ENCODE measurements at regions not wholly inside any gene's neighbourhood (a gene's known extent, or its start where the extent isn't known, plus 50 kb on each side); places are given as distances from the start of the nearest gene placed in this dataset.

GRCh38 chr5:97471951-97472350 lies 288.9 kb upstream of the RIOK2 start:
- TF ChIP-seq, protein P1, sequence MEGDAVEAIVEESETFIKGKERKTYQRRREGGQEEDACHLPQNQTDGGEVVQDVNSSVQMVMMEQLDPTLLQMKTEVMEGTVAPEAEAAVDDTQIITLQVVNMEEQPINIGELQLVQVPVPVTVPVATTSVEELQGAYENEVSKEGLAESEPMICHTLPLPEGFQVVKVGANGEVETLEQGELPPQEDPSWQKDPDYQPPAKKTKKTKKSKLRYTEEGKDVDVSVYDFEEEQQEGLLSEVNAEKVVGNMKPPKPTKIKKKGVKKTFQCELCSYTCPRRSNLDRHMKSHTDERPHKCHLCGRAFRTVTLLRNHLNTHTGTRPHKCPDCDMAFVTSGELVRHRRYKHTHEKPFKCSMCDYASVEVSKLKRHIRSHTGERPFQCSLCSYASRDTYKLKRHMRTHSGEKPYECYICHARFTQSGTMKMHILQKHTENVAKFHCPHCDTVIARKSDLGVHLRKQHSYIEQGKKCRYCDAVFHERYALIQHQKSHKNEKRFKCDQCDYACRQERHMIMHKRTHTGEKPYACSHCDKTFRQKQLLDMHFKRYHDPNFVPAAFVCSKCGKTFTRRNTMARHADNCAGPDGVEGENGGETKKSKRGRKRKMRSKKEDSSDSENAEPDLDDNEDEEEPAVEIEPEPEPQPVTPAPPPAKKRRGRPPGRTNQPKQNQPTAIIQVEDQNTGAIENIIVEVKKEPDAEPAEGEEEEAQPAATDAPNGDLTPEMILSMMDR (IDR thresholded peaks at IDR 0.05; ENCODE audit: control extremely low read depth in 1 of 3, insufficient read depth in 1 of 3, low read depth in 1 of 3, low read length in 3 of 3) = no peak
- TF ChIP-seq TAF1 (IDR thresholded peaks at IDR 0.05; ENCODE audit: low read depth, low read length) (no peak), POLR2A (IDR thresholded peaks at IDR 0.05; ENCODE audit: control extremely low read depth in 1 of 2, low read depth in 2 of 2, low read length in 2 of 2) (no peak), JUN (IDR thresholded peaks at IDR 0.05; ENCODE audit: low read depth, low read length) (no peak), PHF8 (conservative IDR thresholded peaks at IDR 0.05; ENCODE audit: low read depth, low read length) (no peak), RFX5 (IDR thresholded peaks at IDR 0.05; ENCODE audit: borderline replicate concordance, low read depth, low read length) (no peak), RBBP5 (IDR thresholded peaks at IDR 0.05; ENCODE audit: borderline replicate concordance, low read depth, low read length) (no peak), HDAC6 (IDR thresholded peaks at IDR 0.05; ENCODE audit: low read depth, low read length) (no peak), TBP (IDR thresholded peaks at IDR 0.05; ENCODE audit: low read depth, low read length) (no peak), SIN3A (conservative IDR thresholded peaks at IDR 0.05 in 1 of 2, IDR thresholded peaks at IDR 0.05 in 1 of 2; ENCODE audit: low read depth in 1 of 2, low read length in 2 of 2) (no peak), YY1 (IDR thresholded peaks at IDR 0.05; ENCODE audit: low read depth, low read length) (no peak), CEBPB (IDR thresholded peaks at IDR 0.05; ENCODE audit: low read depth, low read length) (no peak)

All from H1 (cell line).